Stimulated activated CD4-positive, alpha-beta T cell treated with anti-CD3 and anti-CD28 coated beads, Interleukin-4, amount 100 ng/mL, for 48 hours (primary cell): ENCODE measurements at regions not wholly inside any gene's neighbourhood (a gene's known extent, or its start where the extent isn't known, plus 50 kb on each side); places are given as distances from the start of the nearest gene placed in this dataset.
"Not testable (repeated sequence)": the region's sequence is repeated elsewhere in the genome, so short reads cannot be mapped to it uniquely, and the experiment has no call there.

Experiments used
- DNase-seq, 2 donors: peaks; one replicate each; pipeline ENCODE4 v3.0.0-alpha.2; 2020; ENCODE audit warnings: low read depth in 2 of 2

DNA sequence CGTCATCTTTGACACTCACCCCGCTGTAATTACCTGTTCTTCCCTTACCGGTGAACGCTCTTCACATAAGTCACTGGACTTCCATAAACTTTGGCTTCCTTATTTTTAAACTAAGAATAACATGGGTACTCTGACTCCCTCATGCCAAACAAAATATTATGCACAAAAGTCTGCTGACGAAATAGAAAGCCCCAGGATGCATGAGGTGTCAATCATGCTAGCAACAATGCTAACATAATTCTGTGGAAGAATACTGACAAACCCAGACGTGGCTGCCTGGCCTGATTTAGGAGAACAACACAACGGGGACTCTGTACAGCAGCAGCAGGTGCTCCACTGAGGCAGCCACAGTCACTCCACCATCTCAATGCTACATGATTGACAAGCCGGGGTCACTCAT is 137.5 kb downstream of the CCDC71L start:
- DNase-seq = no peak

DNA sequence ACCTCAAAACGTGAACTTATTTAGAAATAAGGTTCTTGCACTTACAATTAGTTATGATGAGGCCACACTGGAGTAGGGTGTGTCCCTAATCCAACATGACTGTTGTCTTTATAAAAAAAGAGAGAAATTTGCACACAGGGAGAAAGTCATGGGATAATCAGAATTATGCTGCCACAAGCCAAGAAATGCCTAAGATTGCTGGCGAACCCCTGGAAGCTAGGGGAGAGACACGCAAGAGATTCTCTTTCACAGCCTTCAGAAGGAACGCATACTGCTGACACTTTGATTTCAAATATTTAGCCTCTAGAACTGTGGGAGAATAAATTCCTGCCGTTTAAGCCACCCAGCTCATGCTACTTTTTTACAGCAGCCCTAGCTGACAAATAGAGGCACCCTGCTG is 138.3 kb downstream of the CCDC71L start:
- no peak for DNase-seq

DNA sequence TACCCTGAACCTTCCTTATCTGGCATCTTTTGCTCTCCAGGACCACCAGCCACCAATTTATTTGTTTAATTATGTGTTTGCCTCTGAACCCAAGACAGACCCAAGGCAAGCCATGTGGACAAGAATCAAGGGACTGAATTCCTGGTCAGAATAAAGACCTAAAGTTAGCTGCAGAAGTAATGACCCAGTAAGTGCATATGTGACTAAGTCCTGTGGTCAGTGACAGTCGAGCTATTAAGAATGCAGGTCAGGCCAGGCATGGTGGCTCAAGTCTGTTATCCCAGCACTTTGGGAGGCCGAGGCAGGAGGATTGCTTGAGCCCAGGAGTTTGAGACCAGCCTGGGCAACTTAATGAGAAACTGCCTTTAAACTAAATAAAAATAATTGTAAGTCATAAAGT is 139.4 kb downstream of the CCDC71L start:
- no peak for DNase-seq

DNA sequence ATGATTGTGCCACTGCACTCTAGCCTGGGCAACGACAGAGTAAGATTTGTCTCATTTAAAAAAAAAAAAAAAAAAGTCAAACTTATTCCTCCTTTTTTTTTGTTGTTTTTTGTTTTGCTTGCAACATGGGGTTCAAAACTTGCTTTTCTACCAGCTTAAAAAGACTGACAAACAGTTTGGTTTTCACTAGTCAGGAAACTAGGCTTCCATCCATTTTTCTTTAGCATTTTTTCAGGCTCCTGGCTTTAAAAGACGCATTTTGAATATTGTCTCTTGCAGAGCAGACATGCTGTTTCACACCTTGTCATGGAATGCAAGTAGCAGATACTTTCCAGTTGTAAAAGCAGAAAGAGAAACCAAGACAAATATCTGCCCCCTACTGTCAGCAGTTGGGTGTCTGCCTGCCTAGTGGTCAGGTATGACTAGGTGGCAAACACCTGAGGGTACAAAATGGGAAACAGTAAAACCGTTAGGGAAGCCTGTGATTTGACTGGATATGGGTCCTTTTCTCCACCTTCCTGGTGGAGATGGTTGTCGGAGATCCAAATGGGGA is 139.9 kb downstream of the CCDC71L start:
- DNase-seq = no peak

DNA sequence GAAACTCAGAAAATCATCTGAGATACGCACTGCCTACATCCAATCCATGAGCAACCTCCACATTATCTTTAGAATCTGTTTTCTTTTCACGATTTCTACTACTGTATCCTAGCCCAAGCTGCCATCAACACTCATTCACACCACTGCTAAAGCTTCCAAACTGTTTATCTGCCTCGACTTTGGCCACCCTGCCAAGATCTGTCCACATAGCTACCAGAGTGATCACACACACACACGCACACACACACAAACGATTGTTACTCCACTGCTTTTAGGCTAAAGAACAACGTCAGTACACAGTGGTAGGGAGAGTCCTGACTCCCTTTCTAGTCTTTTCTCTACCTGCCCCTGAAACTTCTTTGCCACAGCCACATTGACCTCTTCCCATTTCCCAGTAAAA is 142.0 kb downstream of the CCDC71L start:
- no peak for DNase-seq

DNA sequence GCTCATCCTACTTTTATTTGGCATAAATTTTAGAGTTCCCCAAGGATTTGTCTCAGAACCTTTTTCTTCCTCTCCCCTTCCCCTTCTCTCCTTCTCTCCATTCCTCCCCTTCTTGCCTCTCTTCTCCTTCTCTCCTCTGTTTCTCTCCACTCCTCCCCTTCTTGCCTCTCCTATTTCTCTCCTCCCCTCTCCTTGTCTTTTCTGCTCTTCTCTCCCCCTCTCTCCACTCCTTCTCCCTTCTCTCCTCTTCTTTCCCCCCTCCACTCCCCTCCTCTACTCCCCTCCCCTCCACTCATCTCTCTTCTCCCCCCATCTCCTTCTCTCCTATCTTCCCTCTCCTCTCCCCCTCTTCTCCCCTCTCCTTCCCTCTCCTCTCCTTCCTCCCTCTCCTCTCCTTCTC is 142.7 kb downstream of the CCDC71L start:
- DNase-seq = no peak

DNA sequence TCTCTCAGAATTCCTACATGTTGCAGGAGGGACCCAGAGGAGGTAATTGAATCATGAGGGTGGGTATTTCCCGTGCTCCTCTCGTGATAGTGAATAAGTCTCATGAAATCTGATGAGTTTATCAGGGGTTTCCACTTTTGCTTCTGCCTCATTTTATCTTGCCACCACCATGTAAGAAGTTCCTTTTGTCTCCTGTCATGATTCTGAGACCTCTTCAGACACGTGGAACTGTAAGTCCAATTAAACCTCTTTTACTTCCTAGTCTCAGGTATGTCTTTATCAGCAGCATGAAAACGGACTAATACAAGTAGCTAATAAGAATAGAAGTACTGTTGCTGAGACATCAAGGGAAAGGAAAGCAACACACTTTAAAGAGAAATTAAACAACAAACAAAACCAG is 143.4 kb downstream of the CCDC71L start:
- no peak for DNase-seq

DNA sequence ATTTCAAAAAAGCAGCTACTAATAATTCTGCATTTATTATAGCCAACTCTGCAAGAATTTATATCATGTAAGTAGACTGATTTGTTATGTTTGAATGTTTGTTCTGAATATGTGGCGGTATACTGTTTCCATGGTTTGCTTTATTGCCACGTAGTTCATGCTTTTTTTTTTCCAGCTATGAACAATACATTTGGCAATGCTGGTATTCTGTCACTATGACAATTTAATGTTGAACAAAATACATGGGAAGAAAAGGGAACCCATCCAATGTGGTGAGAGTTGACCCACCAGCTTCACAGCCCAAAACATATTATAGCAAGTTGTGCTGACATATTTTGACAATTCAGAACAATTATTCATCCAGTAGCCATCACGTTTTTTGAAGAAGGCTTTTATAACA is 145.6 kb downstream of the CCDC71L start:
- no peak for DNase-seq

DNA sequence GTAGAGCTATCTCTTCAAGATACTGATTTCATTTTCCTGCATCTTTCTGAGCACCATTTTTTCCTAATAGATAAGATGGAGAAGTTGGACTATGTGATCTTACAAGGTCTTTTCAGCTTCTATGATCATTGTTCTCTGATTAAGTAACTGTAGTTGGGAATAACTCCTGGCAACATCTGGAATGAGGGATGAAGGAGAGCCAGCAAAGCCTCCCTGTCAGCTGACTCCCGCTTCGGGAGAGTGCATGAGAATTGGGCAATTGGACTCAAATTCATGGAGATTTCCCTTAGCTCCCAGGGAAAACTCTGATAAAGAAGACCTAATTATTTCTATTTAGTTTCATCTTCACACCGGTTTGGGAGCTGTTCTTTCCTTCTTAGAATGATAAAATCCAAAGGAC is 146.1 kb downstream of the CCDC71L start:
- no peak for DNase-seq

DNA sequence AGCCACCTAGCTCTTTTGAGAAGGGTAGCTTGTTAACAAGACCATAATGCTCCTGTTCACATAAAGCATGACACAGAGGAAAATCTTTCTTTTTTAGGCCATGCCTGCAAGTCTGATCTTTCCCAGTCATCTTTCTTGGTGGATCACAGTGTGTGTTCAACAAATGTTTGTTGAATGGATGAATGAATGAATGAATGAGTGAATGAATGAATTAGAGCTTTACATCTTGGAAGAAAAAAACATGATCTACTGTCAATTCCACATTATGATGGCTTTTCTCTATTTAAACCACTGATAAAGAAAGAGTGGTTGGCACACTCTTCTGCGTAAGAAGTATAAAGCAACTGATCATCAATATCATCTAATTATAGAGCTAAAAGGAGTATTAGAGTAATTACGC is 148.7 kb downstream of the CCDC71L start:
- DNase-seq = no peak

DNA sequence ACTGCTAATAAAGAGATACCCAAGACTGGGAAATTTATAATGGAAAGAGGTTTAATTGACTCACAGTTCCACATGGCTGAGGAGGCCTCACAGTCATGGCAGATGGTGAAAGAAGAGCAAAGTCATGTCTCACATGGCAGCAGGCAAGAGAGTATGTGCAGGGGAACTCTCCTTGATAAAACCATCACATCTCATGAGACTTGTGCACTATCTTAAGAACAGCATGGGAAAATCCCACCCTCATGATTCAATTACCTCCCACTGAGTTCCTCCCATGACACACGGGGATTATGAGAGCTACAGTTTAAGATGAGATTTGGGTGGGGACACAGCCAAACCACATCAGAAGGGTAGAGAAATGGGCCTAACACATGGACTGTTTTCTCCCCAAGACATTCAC is 156.3 kb downstream of the CCDC71L start:
- DNase-seq = no peak

DNA sequence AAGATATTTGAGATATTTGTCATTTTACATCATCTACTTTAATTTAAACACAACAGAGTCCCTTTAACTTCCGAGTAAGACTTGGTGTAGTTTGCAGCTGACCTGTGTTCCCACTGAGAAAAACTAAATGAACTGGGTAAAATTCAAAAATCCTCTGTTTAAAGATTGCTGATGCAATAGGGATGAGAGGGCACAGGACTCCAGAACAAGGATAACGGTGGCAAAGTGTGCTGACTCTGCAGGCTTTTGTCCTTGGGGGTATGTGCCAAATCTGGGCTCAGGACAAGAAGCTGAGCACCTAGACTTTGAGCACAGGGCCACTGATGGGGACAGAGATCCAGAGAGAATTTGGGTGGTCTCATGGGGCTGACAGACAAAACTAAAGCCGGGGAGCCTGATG is 156.8 kb downstream of the CCDC71L start:
- DNase-seq = no peak

DNA sequence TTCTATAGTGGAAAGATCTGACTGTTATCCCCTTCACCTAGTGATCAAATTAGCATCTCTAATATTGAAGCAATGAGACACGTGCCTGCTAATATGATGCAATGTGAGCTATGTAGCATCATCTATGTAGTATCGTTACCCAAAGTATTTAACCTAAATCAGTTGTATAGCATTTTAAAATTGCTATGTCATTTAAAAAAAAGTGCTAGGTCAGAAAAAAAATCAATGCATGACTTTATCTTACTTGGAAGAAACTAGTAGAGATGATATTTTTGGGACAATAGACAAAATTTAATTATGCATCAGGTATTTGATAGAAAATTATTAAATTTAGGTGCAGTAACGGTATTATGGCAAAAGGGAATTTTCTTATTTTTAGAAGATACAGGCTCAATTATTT is 157.3 kb downstream of the CCDC71L start:
- no peak for DNase-seq

DNA sequence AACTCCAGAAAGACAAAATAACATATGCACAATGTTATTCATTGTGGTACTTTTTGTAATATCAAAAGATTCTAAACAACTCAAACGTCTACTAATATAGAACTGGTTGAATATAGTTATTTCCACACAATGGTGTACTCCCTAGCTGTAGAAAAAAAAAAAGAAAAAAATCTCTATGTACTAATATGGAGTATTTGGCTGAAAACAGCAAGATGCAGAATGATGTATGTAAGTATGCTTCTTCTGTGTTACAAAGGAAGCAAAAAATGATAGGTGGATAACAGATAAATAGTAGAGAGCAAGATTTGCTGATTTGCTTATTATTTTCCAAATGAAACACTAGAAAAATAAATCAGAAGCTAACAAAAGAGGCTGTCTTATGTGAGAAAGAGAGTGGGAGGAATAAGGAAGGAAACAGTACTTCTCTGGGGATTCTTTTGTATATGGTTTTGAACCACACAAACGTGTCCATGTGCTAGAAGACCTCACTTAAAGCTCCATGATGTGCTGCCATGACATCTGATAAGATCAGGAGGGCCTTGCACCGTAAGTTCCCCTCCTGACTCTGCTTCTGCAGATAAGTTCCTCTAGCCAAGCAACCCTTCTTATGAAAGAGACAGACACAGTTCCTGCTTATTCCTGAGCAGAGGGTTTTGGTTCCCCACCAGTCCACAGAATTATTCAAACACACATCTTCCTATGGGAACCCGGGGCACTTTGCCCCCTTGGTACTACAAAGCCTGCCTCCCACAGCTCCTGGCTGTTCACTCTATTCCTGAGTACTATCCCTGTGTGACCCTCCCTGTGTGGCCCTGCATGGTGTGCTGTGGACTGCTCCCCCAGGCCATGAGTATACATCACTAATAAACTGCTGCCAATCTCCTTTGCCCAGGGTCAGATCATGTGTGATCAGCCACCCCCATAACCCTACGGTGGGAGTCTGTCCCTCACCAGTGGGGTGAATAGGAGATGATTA is 159.1 kb downstream of the CCDC71L start:
- no peak for DNase-seq

DNA sequence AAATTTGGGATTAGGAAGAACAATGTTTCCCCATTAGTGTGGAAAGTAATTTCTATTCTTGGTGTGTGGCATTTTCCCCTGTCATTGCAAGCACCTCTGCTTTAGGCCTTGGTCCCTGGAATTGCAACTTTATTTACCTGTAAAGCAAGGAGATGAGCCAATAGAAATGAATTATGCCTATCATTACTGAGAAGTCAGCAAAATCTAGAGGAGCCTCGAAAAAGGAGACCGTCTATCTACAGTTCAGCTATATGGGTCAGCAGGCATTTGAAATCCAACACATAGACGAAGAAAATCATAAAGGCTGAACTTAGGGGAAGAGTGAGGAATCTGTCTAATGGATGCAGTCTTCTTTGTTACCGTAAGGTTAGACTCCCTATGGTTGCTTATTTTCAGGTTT is 161.1 kb downstream of the CCDC71L start:
- no peak for DNase-seq

DNA sequence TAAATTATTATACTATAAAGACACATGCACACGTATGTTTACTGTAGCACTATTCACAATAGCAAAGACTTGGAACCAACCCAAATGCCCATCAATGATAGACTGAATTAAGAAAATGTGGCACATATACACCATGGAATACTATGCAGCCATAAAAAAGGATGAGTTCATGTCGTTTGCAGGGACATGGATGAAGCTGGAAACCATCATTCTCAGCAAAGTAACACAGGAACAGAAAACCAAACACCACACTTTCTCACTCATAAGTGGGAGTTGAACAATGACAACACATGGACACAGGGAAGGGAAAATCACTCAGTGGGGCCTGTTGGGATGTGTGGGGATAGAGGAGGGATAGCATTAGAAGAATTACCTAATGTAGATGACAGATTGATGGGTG is 163.0 kb downstream of the CCDC71L start:
- not testable (repeated sequence) for DNase-seq

DNA sequence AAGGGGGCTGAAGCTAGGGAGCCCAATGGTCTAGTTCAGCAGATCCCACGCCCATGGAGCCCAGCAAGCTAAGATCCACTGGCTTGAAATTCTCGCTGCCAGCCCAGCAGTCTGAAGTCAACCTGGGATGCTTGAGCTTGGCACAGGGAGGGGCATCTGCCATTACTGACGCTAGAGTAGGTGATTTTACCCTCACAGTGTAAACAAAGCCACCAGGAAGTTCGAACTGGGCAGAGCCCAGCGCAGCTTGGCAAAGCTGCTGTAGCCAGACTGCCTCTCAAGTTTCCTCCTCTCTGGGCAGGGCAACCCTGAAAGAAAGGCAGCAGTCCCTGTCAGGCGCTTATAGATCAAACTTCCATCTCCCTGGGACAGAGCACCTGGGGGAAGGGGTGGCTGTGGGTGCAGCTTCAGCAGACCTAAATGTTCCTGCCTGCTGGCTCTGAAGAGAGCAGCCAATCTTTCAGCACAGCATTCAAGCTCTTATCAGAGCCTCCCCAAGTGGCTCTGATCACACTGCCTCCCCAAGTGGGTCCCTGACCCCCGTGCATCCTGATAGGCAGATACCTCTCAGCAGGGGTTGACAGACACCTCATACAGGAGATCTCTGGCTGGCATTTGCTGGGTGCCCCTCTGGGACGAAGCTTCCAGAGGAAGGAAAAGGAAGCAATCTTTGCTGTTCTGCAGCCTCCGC is 167.8 kb downstream of the CCDC71L start:
- DNase-seq = no peak

DNA sequence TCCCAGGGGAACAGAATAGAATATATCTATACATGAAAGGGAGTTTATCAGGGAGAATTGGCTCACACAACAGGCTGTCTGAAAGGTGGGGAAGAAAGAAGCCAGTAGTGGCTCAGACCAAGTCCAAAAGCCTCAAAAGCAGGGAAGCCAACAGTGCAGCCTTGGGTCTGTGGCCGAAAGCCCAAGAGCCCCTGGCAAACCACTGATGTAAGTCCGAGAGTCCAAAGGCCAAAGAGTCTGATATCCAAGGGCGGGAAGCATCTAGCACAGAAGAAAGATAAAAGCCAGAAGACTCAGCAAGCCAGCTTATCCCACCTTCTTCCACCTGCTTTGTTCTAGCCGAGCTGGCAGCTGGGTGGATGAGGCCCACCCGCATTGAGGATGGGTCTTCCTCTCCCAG is 172.5 kb downstream of the CCDC71L start:
- DNase-seq = no peak

DNA sequence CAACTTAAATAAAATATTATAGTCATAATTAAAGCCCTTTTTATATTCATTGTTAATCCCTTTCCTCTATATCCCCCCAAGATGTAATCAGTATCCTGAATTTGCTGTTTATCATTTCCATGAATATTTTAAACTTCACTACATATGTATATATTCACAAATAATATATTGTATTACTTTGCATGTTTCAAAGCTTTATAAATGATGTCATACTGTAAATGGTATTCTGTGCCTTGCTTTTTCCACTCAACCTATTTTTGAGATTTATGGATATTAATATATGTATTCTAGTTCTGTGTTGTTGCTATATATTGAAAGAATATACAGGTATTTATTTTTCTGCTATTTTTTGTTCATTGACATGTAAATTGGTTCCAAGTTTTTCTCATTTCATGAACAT is 173.1 kb downstream of the CCDC71L start:
- DNase-seq = no peak

DNA sequence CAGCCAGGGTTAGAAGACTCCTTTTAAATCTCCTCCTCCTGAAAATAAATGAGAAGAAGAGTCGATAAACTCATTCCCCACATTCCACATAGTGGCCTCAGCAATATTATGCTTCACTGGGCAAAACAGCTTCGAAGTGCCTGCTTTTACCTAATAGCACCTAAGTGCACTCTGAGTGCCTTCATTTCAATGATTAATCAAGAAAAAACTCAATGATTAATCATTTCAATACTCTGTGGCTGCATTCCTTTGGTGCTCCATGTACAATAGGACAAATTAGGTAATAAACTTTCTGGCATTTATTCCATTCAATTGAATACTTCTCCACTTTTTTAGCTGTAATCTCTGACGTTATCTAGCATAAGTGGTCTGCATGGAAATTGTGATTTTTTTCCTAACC is 174.6 kb downstream of the CCDC71L start:
- DNase-seq = no peak

DNA sequence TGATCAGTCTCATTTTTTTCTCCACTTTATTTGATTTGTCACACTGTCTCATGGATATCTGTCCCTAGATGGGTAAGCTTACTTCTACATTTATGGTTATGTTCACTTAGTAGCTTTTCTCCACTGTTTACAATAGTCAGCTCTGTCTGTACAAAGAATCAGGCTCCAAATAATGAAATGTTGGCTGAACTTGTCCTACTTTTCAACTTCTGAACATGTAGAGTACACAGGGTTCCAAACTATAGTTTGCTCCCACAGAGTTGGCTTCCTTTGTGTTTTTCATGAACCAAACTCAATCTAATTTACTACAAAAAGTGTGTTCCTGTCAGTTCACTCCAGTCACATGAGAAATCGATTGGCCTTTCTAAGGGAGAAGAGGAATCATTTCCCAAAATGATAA is 175.0 kb downstream of the CCDC71L start:
- no peak for DNase-seq

DNA sequence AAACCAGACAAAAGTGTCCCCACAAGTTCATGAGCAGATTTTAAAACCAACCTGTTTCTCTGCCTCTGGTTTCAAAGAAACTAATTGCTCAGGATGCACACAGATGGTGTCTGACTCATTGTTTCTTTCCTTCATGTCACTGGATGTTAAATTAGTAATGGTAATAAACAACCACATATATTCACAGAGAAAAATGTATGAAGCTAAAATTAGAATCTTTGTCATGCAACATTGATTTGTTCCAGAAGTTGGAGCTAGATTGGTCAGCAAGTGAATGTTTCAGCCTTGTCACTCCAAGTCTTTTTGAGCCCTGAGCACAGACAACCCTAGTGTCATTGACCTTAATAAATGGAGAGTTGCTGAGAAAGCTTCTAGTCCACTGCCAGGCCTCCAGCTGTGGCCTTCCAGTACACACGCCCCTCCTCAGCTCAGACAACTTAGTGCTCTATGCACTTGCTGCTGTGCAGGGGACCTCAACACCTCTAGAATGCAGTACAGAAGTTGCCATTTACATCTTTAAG is 175.9 kb downstream of the CCDC71L start:
- no peak for DNase-seq

DNA sequence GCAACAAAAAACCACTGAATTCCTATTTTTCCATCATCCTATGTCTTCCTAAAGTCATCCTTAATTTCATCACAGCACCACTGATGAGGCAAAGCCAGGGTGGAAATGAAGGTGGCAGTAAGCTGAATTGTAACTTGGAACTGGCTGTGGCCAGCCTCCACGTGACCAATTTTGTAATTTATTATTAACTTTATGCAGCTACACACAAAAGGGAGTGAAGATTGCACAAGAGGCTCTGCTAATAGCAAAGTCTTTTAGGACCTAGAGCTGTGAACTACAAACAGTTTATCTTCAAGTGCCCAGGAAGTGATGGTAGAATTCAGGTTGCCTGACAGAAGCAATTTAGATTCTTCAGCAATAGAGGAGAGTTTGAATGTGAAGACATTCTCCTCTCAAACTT is 176.4 kb downstream of the CCDC71L start:
- DNase-seq = no peak
